H1 (cell line): ENCODE measurements at regions not wholly inside any gene's neighbourhood (a gene's known extent, or its start where the extent isn't known, plus 50 kb on each side); places are given as distances from the start of the nearest gene placed in this dataset.

Experiments
- BRCA1 ChIP-seq: IDR thresholded peaks from 2 replicates; pipeline ENCODE4 v1.6.1; 2012; ENCODE audit warnings: low read depth, low read length, improper control_type of control experiment
- GABPA ChIP-seq: IDR thresholded peaks from 2 replicates; pipeline ENCODE4 v1.6.1; 2011; ENCODE audit warnings: mild to moderate bottlenecking, low read length, moderate library complexity, borderline replicate concordance; ENCODE audit not compliant: insufficient read depth
- RNF2 ChIP-seq: fragments of 200-900, 300-1000 bp; sonication (generic); IDR thresholded peaks from 2 replicates; pipeline ENCODE4 v1.7.1; 2016; ENCODE audit warnings: borderline replicate concordance, low read depth, mild to moderate bottlenecking, antibody characterized with exemption, low read length; ENCODE audit not compliant: poor library complexity, severe bottlenecking; ENCODE audit errors: missing control alignments
- SIX5 ChIP-seq: IDR thresholded peaks from 2 replicates; pipeline ENCODE4 v1.6.1; 2011; ENCODE audit warnings: mild to moderate bottlenecking, low read depth, low read length
- TF ChIP-seq, protein P1 (sequence below): IDR thresholded peaks from 2 replicates; pipeline ENCODE4 v1.6.1; 2012; ENCODE audit warnings: inconsistent platforms
- TF ChIP-seq, protein P2 (sequence below): IDR thresholded peaks from 2 replicates; pipeline ENCODE4 v1.6.1; 2011; ENCODE audit warnings: low read depth, mild to moderate bottlenecking, low read length; ENCODE audit not compliant: insufficient read depth

DNA sequence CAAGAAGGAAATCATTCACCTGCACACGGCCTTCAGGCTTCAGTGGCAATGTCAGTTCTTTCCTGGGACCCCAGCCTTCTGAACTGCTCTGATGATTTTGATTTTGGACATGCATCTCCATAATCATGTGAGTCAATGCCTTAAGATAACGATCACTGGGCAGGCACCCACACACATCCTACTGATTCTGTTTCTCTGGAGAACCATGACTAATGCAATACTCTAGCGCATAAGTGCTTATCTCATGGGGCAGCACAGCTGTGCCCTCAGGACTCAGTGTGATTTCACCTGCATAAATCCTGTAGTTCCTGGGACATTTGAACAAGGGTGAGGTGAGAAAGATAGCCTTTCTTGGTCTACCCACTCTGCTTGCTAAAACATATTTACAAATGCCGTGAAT is 144.6 kb downstream of the AKAIN1 start (continued):
- TF ChIP-seq, protein P1, sequence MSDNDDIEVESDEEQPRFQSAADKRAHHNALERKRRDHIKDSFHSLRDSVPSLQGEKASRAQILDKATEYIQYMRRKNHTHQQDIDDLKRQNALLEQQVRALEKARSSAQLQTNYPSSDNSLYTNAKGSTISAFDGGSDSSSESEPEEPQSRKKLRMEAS: no peak
- TF ChIP-seq, protein P2, sequence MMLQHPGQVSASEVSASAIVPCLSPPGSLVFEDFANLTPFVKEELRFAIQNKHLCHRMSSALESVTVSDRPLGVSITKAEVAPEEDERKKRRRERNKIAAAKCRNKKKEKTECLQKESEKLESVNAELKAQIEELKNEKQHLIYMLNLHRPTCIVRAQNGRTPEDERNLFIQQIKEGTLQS: no peak
- no peak for TF ChIP-seq RNF2
- no peak for TF ChIP-seq GABPA
- no peak for TF ChIP-seq BRCA1
- no peak for TF ChIP-seq SIX5
